Middle frontal gyrus (tissue), 1 donor: ENCODE measurements at regions not wholly inside any gene's neighbourhood (a gene's known extent, or its start where the extent isn't known, plus 50 kb on each side); places are given as distances from the start of the nearest gene placed in this dataset.

Experiments used
- DNase-seq: peaks from one replicate; pipeline ENCODE4 v3.0.0-alpha.2; 2015; ENCODE audit warnings: low spot score; ENCODE audit errors: extremely low spot score

GRCh38 chr3:29128001-29128400, 152.9 kb upstream of the RBMS3 start:
- DNase-seq: no peak

GRCh38 chr3:29137601-29138000, 143.3 kb upstream of the RBMS3 start:
- DNase-seq: no peak

GRCh38 chr3:29138171-29138570, 142.7 kb upstream of the RBMS3 start:
- DNase-seq: no peak

- DNase-seq: no peak
These were observed 140.2 kb upstream of the RBMS3 start for GRCh38 chr3:29140666-29141065.

GRCh38 chr3:29141197-29141917, 139.5 kb upstream of the RBMS3 start:
- DNase-seq: no peak

GRCh38 chr3:29141918-29142275, 139.0 kb upstream of the RBMS3 start:
- no peak for DNase-seq

GRCh38 chr3:29143151-29143550, 137.7 kb upstream of the RBMS3 start:
- DNase-seq: no peak

- no peak for DNase-seq
These were observed 136.5 kb upstream of the RBMS3 start for GRCh38 chr3:29144361-29144760.

GRCh38 chr3:29144807-29145206, 136.1 kb upstream of the RBMS3 start:
- DNase-seq: no peak

GRCh38 chr3:29145360-29145759, 135.5 kb upstream of the RBMS3 start:
- DNase-seq: no peak

GRCh38 chr3:29152379-29152778, 128.5 kb upstream of the RBMS3 start:
- DNase-seq: no peak

- no peak for DNase-seq
These were observed 127.1 kb upstream of the RBMS3 start for GRCh38 chr3:29153811-29154210.

- DNase-seq: no peak
These were observed 124.7 kb upstream of the RBMS3 start for GRCh38 chr3:29156086-29156715.

- DNase-seq: peak; percentile 43
These were observed 116.0 kb upstream of the RBMS3 start for GRCh38 chr3:29164825-29165224.

GRCh38 chr3:29167180-29167579, 113.7 kb upstream of the RBMS3 start:
- no peak for DNase-seq

GRCh38 chr3:29168081-29168480, 112.8 kb upstream of the RBMS3 start:
- DNase-seq: no peak

GRCh38 chr3:29168696-29169095, 112.2 kb upstream of the RBMS3 start:
- no peak for DNase-seq

- DNase-seq: no peak
These were observed 111.4 kb upstream of the RBMS3 start for GRCh38 chr3:29169451-29169850.

GRCh38 chr3:29171043-29171990, 109.6 kb upstream of the RBMS3 start:
- no peak for DNase-seq

GRCh38 chr3:29176501-29176900, 104.4 kb upstream of the RBMS3 start:
- no peak for DNase-seq

- DNase-seq: no peak
These were observed 101.8 kb upstream of the RBMS3 start for GRCh38 chr3:29178809-29179793.
